LNCaP clone FGC (cell line): ENCODE measurements at regions not wholly inside any gene's neighbourhood (a gene's known extent, or its start where the extent isn't known, plus 50 kb on each side); places are given as distances from the start of the nearest gene placed in this dataset.

ENCODE experiments used
- DNase-seq: peaks from one replicate; pipeline ENCODE4 v3.0.0-alpha.2; 2011; ENCODE audit warnings: low read depth
- H3K4me3 ChIP-seq: 2 replicates; pipeline ENCODE4 v1.5.1; 2011; ENCODE audit warnings: mild to moderate bottlenecking, low read depth, low read length, control low read depth
- TF ChIP-seq, protein P1 (sequence below): IDR thresholded peaks from 2 replicates; pipeline ENCODE4 v1.5.1; 2012; ENCODE audit warnings: mild to moderate bottlenecking; ENCODE audit not compliant: control insufficient read depth, insufficient read depth; ENCODE audit errors: extremely low read depth

DNA sequence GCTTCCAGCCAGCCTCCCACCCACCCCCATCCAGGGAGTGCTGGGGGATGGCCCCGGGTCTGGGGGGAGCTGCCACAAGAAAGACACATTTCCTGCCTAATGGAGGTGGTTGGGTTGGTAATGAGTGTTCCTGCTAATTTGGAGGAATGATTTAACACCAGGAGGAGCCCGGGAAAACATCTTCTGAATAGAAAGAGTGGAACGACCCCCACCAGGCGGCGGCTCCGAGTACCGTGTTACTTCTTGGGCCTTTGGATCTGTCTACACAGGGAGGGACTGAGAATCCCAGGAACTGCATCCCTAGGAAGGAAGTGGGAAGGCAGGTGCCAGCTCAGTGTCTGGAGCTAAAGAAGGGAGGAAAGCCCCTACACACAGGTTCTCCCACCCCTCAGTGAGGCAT lies 64.6 kb downstream of the TSPAN17 start:
- no peak overlapping the region for H3K4me3 ChIP-seq
- DNase-seq = no peak
- TF ChIP-seq, protein P1, sequence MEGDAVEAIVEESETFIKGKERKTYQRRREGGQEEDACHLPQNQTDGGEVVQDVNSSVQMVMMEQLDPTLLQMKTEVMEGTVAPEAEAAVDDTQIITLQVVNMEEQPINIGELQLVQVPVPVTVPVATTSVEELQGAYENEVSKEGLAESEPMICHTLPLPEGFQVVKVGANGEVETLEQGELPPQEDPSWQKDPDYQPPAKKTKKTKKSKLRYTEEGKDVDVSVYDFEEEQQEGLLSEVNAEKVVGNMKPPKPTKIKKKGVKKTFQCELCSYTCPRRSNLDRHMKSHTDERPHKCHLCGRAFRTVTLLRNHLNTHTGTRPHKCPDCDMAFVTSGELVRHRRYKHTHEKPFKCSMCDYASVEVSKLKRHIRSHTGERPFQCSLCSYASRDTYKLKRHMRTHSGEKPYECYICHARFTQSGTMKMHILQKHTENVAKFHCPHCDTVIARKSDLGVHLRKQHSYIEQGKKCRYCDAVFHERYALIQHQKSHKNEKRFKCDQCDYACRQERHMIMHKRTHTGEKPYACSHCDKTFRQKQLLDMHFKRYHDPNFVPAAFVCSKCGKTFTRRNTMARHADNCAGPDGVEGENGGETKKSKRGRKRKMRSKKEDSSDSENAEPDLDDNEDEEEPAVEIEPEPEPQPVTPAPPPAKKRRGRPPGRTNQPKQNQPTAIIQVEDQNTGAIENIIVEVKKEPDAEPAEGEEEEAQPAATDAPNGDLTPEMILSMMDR = no peak

DNA sequence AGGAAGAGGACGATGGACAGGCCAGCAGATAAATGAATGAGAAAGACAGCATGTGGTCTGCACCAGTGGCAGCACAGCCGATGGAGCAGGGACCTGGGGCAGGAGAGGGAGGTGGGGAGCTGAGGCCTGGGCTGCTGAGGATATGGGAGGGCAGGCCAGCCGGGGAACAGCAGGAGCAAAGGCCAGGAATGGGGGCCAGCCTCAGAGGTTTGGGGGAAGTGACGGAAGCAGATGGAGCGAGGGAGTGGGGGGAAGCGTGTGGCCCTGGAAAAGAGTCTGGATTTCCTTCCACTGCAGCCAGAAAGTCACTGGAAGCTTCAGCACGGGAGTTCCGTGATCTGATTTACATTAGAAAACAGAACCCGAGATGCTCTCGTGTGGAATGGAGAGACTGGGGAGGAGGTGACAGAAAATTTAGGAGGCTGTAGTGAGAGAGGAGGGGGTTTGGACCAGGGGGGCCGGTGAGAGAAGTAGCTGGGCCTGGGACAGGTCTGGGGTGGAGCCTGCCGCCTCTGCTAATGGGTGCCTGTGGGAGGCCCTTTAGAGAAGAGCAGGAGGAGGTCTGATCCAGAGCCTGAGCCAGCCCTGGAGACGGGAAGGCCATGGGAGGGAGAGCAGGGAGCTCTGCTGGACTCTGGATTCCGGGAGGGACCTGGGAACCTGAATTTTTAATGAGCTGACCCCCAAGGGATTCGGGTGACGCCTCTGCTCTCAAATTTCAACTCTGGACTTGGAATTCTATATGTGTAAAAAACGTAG lies 65.4 kb downstream of the TSPAN17 start:
- no peak overlapping the region for H3K4me3 ChIP-seq
- DNase-seq = no peak
- TF ChIP-seq, protein P1 = no peak

DNA sequence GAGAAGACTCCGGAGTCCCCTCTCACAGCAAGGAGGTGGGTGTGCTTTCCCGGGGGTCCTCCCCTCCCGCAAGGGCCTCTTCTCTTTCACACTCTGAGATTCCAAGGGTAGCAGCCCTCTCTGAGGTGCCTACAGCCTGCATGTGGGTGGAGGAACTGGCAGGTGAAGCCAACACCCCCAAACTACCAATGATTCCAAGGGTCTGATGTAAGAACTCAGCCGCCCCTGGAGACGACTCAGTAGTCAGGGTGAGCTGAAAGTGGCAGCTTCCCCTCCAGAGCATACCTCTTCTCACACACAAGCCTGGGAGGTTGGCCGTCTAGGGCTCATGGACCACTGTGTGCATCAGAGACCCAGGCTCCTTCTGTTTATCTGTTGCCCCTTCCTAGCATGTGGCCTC lies 66.1 kb downstream of the TSPAN17 start:
- TF ChIP-seq, protein P1 = no peak
- no peak for DNase-seq
- no peak overlapping the region for H3K4me3 ChIP-seq

DNA sequence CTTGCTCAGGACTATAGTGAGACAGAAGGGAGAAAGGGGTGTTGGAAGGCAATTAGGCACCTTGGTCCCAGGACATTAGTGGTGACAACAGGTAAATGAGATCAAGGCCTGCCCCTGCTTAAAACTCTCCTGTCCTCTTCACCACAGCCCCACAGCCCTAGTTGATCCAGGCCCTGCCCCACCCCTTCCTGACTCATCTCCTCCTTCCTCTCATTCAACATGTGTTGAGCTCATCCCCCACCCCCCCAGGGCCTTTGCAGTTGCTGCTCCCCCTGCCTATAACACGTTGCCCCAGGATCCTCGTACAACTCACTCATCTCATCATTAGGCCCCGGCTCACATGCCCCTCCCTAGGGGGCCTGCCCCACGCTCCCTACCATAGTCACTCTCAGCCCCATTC lies 66.8 kb downstream of the TSPAN17 start:
- no peak overlapping the region for H3K4me3 ChIP-seq
- no peak for DNase-seq
- TF ChIP-seq, protein P1 = no peak

DNA sequence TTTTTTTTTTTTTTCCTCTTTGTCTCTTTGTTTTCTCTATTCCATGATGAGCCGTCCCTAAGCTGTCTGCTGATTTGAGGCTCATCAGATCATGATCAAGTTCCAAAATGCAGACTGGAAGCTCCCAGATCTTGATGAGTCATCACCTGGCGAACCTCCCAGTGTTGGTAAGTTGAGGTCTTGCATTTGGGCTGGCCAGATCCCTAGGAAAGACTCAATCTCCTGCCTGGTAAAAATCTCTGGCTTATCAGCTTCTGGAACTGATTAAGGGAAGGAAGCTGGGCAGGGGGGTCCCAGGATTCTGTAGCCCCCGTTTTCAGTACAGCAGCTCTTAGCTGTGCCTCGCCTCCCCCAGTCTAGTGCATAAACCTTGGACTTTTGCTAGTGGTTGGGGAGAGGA lies 69.0 kb downstream of the TSPAN17 start:
- no peak overlapping the region for H3K4me3 ChIP-seq
- TF ChIP-seq, protein P1 = no peak
- DNase-seq = peak; percentile 53

DNA sequence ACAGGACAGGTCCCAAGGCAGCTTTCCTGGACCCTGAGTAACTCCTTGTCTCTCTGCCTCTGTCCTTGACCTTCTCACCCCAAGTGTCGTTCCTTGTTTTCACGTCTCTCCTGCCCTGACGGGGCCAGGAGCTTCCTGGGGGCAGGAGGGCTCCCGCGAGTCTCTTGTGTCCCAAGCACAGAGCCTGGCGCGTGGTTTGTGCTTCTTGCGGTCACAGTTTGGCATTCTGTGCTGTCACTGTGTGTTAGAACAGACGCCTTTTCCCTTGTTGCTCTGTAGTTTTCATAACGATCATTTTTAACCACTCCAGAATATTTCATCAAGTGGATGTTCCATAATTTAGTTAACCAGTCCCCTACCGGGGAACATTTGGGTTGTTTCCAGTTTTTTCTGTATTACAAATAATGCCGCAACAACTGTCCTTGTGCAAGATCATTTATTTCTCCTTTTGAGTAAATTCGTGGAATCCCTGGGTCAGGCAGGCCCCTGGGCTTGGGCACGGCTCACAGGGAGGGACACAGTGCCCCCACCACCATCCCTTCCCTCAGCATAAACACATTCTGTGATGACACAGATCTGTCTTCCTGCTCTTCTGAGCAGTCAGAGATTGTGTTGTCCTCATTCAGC lies 71.9 kb downstream of the TSPAN17 start:
- H3K4me3 ChIP-seq = no peak overlapping the region
- TF ChIP-seq, protein P1 = no peak
- no peak for DNase-seq
